HCT116 (cell line): ENCODE measurements at regions not wholly inside any gene's neighbourhood (a gene's known extent, or its start where the extent isn't known, plus 50 kb on each side); places are given as distances from the start of the nearest gene placed in this dataset.

Source experiments
- CTCF ChIP-seq, 3 experiments: fragments of 200-600 bp in 1 of 3; sonication (generic) in 1 of 3; IDR thresholded peaks in 2 of 3; conservative IDR thresholded peaks in 1 of 3; 2 replicates each; pipeline ENCODE4 v1.5.1; 2012 to 2017; ENCODE audit warnings: low read depth in 2 of 3, low read length in 2 of 3, antibody characterized with exemption in 1 of 3, borderline replicate concordance in 1 of 3, control low read depth in 1 of 3, mild to moderate bottlenecking in 1 of 3, mixed read lengths in 1 of 3, mixed run types in 1 of 3, moderate library complexity in 1 of 3; ENCODE audit not compliant: insufficient read depth in 1 of 3
- POLR2A ChIP-seq: IDR thresholded peaks from 2 replicates; pipeline ENCODE4 v1.7.0; 2011; ENCODE audit warnings: borderline replicate concordance; ENCODE audit not compliant: insufficient read depth, insufficient read length; ENCODE audit errors: extremely low read depth

- TF ChIP-seq CTCF (IDR thresholded peaks at IDR 0.05 in 2 of 3, conservative IDR thresholded peaks at IDR 0.05 in 1 of 3; ENCODE audit: borderline replicate concordance in 1 of 3, insufficient read depth in 1 of 3, low read depth in 2 of 3, low read length in 2 of 3) (no peak), POLR2A (no peak)
Observed at GRCh38 chr16:82535764-82536163, 91.0 kb upstream of the CDH13 start.
